ENCODE measurements at regions not wholly inside any gene's neighbourhood (a gene's known extent, or its start where the extent isn't known, plus 50 kb on each side); places are given as distances from the start of the nearest gene placed in this dataset.
A peak's percentile ranks its signal among the peaks of the same experiment; 100 is the strongest.
"Not testable (repeated sequence)": the region's sequence is repeated elsewhere in the genome, so short reads cannot be mapped to it uniquely, and the experiment has no call there.

- intact Hi-C loops (cut with DNase I) = no loop called here
- Histone ChIP-seq H3K9me3 (no peaks in the 10 kb centered on the region), H3K4me1 (no peaks in the 10 kb centered on the region), H3K27ac (no peak overlapping the region), H3K36me3 (no peaks in the 10 kb centered on the region), H3K4me3 (no peak overlapping the region), H3K27me3 (no peaks in the 10 kb centered on the region)
- no peak for DNase-seq (ENCODE audit: low spot score in 2 of 2)
- TF ChIP-seq CTCF (IDR thresholded peaks at IDR 0.05) = no peak
These were observed 114.0 kb downstream of the KLHL28 start for GRCh38 chr14:44847526-44848309.

GRCh38 chr14:44846232-44846824 lies 115.4 kb downstream of the KLHL28 start:
- no peak for DNase-seq (ENCODE audit: low spot score in 2 of 2)
- H3K27me3 ChIP-seq = no peaks in the 10 kb centered on the region
- no peaks in the 10 kb centered on the region for H3K4me1 ChIP-seq
- TF ChIP-seq CTCF (IDR thresholded peaks at IDR 0.05) = peak in 2 of 3 experiments; percentile 62 to 71
- intact Hi-C loops (cut with DNase I) = no loop called here
- no peak overlapping the region for H3K27ac ChIP-seq
- H3K9me3 ChIP-seq = no peaks in the 10 kb centered on the region
- H3K4me3 ChIP-seq = no peak overlapping the region
- H3K36me3 ChIP-seq = no peaks in the 10 kb centered on the region

- H3K4me1 ChIP-seq; intact Hi-C loops (cut with DNase I); DNase-seq (ENCODE audit: low spot score in 2 of 2): not testable (repeated sequence)
These were observed 125.8 kb downstream of the KLHL28 start for GRCh38 chr14:44835928-44836327.

GRCh38 chr14:44833376-44834060 lies 128.2 kb downstream of the KLHL28 start:
- intact Hi-C loops (cut with DNase I) = no loop called here
- no peaks in the 10 kb centered on the region for H3K9me3 ChIP-seq
- TF ChIP-seq CTCF (IDR thresholded peaks at IDR 0.05) = no peak

More at GRCh38 chr14:44835928-44836327, 125.8 kb downstream of the KLHL28 start:
- not testable (repeated sequence) for H3K4me3 ChIP-seq, H3K27ac ChIP-seq, H3K36me3 ChIP-seq, H3K9me3 ChIP-seq, H3K27me3 ChIP-seq

GRCh38 chr14:44830371-44830770 lies 131.4 kb downstream of the KLHL28 start:
- no peaks in the 10 kb centered on the region for H3K36me3 ChIP-seq
- intact Hi-C loops (cut with DNase I) = no loop called here

More at GRCh38 chr14:44833376-44834060, 128.2 kb downstream of the KLHL28 start:
- Histone ChIP-seq H3K27me3 (no peaks in the 10 kb centered on the region), H3K27ac (no peak overlapping the region), H3K4me1 (no peaks in the 10 kb centered on the region), H3K4me3 (no peak overlapping the region), H3K36me3 (no peaks in the 10 kb centered on the region)
- no peak for DNase-seq (ENCODE audit: low spot score in 2 of 2)

More at GRCh38 chr14:44830371-44830770, 131.4 kb downstream of the KLHL28 start:
- Histone ChIP-seq H3K9me3 (no peaks in the 10 kb centered on the region), H3K27me3 (no peaks in the 10 kb centered on the region), H3K27ac (no peak overlapping the region), H3K4me3 (no peak overlapping the region), H3K4me1 (no peaks in the 10 kb centered on the region)
- DNase-seq (ENCODE audit: low spot score in 2 of 2) = no peak
- TF ChIP-seq CTCF (IDR thresholded peaks at IDR 0.05) = no peak
